ENCODE measurements at regions not wholly inside any gene's neighbourhood (a gene's known extent, or its start where the extent isn't known, plus 50 kb on each side); places are given as distances from the start of the nearest gene placed in this dataset.

DNA sequence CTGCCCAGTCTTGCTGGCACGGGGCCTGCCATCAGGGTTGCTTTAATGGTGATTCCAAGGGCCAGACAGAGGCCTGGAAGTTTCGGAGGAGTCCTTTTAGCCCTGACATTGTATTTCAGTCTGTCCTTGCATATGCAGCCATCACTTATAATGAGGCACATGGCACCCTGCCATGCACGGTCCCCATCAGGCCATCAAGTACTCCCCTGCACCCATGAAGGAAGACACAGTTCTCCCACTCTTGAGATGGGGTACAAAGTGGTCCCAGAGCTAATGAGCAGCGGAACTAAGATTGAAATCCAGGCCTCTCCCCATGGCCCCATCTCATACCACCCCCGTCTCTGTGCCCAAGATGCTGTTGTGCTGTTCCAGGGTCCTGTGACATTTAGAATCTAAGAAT is 596.6 kb downstream of the PTPRU start:
- DNase-seq = no peak
- in situ Hi-C loops (cut with HindIII; ENCODE audit: low pct_ligation_motif_present, low sequenced_read_pairs) = no loop called here
- TF ChIP-seq CTCF (IDR thresholded peaks at IDR 0.05; ENCODE audit: low read depth, low read length, missing control alignments) = no peak
- H3K36me3 ChIP-seq (replicated peaks) = no peaks in the 10 kb centered on the region
- no peak overlapping the region for H3K4me3 ChIP-seq (ENCODE audit: low read depth, low read length)
- H3K27me3 ChIP-seq (replicated peaks) = no peaks in the 10 kb centered on the region
- no peak overlapping the region for H3K27ac ChIP-seq

DNA sequence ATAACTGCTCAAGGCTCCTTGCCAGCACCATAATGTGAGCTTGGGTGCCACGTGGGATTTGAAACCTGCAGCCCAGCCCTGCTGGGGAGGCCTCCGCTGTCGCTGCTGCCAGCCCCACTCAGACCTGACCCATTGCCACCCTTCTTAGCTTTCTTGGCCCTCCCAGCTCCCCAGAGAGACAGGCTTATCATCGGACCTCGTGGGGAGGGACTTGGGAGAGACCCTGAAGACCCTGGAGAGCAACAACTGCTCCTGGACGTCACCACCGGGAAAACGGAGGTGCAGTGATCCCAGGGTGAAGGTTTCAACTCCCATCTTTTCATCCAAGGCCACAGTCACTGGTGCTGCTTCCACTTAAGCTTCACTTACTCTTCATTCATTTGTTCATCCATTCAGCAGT is 596.1 kb downstream of the PTPRU start:
- TF ChIP-seq CTCF (IDR thresholded peaks at IDR 0.05; ENCODE audit: low read depth, low read length, missing control alignments) = no peak
- H3K27ac ChIP-seq = no peak overlapping the region
- in situ Hi-C loops (cut with HindIII; ENCODE audit: low pct_ligation_motif_present, low sequenced_read_pairs) = no loop called here
- no peaks in the 10 kb centered on the region for H3K27me3 ChIP-seq (replicated peaks)
- no peak overlapping the region for H3K4me3 ChIP-seq (ENCODE audit: low read depth, low read length)
- no peaks in the 10 kb centered on the region for H3K36me3 ChIP-seq (replicated peaks)
- DNase-seq = no peak

DNA sequence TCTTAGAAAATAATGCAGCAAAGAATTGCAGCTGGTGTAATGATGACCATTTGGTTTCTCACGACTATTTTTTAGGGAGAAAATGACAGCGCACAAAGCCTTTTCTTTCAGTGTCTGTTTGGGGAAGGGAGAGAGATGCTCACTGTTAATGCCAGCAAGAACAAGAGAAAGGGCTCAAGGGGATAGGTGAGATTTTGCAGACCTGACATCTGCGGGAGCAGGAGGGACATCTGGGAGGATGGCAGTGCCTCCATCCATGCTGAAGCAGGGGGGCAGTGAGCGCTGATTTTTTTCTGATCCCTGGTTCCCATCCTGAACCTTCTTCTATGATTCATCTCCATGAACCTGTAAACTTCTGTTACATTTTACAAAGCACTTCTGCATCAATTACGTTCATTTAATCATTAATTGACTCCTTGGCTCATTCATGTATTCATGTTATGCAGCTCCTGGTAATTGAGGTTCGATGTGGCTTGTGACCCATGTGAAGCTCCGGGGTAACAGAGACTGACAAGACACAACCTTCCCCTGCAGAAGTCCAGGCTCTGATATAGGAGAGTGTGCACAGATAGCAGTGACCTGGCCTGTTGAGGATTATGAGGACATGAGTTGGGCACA is 595.3 kb downstream of the PTPRU start:
- Histone ChIP-seq H3K4me3 (ENCODE audit: low read depth, low read length) (no peak overlapping the region), H3K36me3 (replicated peaks) (no peaks in the 10 kb centered on the region), H3K27me3 (replicated peaks) (no peaks in the 10 kb centered on the region), H3K27ac (no peak overlapping the region)
- in situ Hi-C loops (cut with HindIII; ENCODE audit: low pct_ligation_motif_present, low sequenced_read_pairs) = no loop called here
- no peak for TF ChIP-seq CTCF (IDR thresholded peaks at IDR 0.05; ENCODE audit: low read depth, low read length, missing control alignments)
- DNase-seq = no peak

- in situ Hi-C loops (cut with HindIII; ENCODE audit: low pct_ligation_motif_present, low sequenced_read_pairs) = no loop called here
- Histone ChIP-seq H3K27me3 (replicated peaks) (no peaks in the 10 kb centered on the region), H3K27ac (no peak overlapping the region), H3K4me3 (ENCODE audit: low read depth, low read length) (no peak overlapping the region), H3K36me3 (replicated peaks) (no peaks in the 10 kb centered on the region)
- DNase-seq = no peak
- TF ChIP-seq CTCF (IDR thresholded peaks at IDR 0.05; ENCODE audit: low read depth, low read length, missing control alignments) = no peak
Observed at GRCh38 chr1:29830916-29831315, 594.6 kb downstream of the PTPRU start.

- Histone ChIP-seq H3K27ac (no peak overlapping the region), H3K27me3 (replicated peaks) (no peaks in the 10 kb centered on the region), H3K4me3 (ENCODE audit: low read depth, low read length) (no peak overlapping the region), H3K36me3 (replicated peaks) (no peaks in the 10 kb centered on the region)
- in situ Hi-C loops (cut with HindIII; ENCODE audit: low pct_ligation_motif_present, low sequenced_read_pairs) = no loop called here
- DNase-seq = no peak
- no peak for TF ChIP-seq CTCF (IDR thresholded peaks at IDR 0.05; ENCODE audit: low read depth, low read length, missing control alignments)
Observed at GRCh38 chr1:29830383-29830782, 594.1 kb downstream of the PTPRU start.
